OCI-LY1 (cell line): ENCODE measurements at regions not wholly inside any gene's neighbourhood (a gene's known extent, or its start where the extent isn't known, plus 50 kb on each side); places are given as distances from the start of the nearest gene placed in this dataset.

Experiments
- H2AFZ ChIP-seq: fragments of 200-600 bp; sonication (generic), shearing (Covaris generic); 2 replicates; pipeline ENCODE4 v1.6.0; 2014; ENCODE audit warnings: antibody characterized with exemption, mild to moderate bottlenecking, low read length
- H3F3A ChIP-seq: fragments of 200-600 bp; sonication (generic), shearing (Covaris generic); 2 replicates; pipeline ENCODE4 v1.6.0; 2014; ENCODE audit warnings: mild to moderate bottlenecking, antibody characterized with exemption, low read length, moderate library complexity; ENCODE audit not compliant: insufficient read depth
- H3K27ac ChIP-seq: fragments of 200-600 bp; sonication (generic); 2 replicates; pipeline ENCODE4 v1.5.1; 2014; ENCODE audit warnings: low read length, mixed run types, mild to moderate bottlenecking, low read depth; ENCODE audit not compliant: poor library complexity, severe bottlenecking
- H3K27me3 ChIP-seq: fragments of 200-600 bp; sonication (generic); 2 replicates; pipeline ENCODE4 v1.6.0; 2014; ENCODE audit warnings: antibody characterized with exemption, mild to moderate bottlenecking, low read length, moderate library complexity; ENCODE audit not compliant: insufficient read depth
- H3K36me3 ChIP-seq: fragments of 200-600 bp; sonication (generic); 2 replicates; pipeline ENCODE4 v1.6.1; 2014; ENCODE audit warnings: mild to moderate bottlenecking, antibody characterized with exemption, low read length, moderate library complexity, mixed read lengths; ENCODE audit not compliant: insufficient read depth
- H3K4me1 ChIP-seq: fragments of 200-600 bp; sonication (generic); 2 replicates; pipeline ENCODE4 v1.5.1; 2014; ENCODE audit warnings: mild to moderate bottlenecking, low read length, moderate library complexity; ENCODE audit not compliant: insufficient read depth, severe bottlenecking
- H3K4me2 ChIP-seq: fragments of 200-600 bp; sonication (generic), shearing (Covaris generic); 2 replicates; pipeline ENCODE4 v1.6.1; 2014; ENCODE audit warnings: low read length
- H3K4me3 ChIP-seq: fragments of 200-600 bp; sonication (generic); 2 replicates; pipeline ENCODE4 v1.5.1; 2014; ENCODE audit warnings: low read length, low read depth, mild to moderate bottlenecking, mixed read lengths; ENCODE audit not compliant: poor library complexity, severe bottlenecking
- H3K79me2 ChIP-seq: fragments of 200-600 bp; shearing (Covaris generic); 2 replicates; pipeline ENCODE4 v1.6.1; 2016; ENCODE audit warnings: mixed run types, low read length, mixed read lengths; ENCODE audit not compliant: insufficient read depth
- H3K9ac ChIP-seq: fragments of 200-600 bp; sonication (generic), shearing (Covaris generic); 2 replicates; pipeline ENCODE4 v1.6.1; 2014; ENCODE audit warnings: mild to moderate bottlenecking, low read length, mixed read lengths
- H3K9me2 ChIP-seq: fragments of 200-600 bp; sonication (generic), shearing (Covaris generic); 2 replicates; pipeline ENCODE4 v1.6.1; 2014; ENCODE audit warnings: low read depth, mild to moderate bottlenecking, low read length, mixed read lengths
- H3K9me3 ChIP-seq: fragments of 200-600 bp; shearing (Covaris generic); 2 replicates; pipeline ENCODE4 v1.6.1; 2014; ENCODE audit warnings: low read length, mixed read lengths
- H4K20me1 ChIP-seq: fragments of 200-600 bp; sonication (generic), shearing (Covaris generic); 2 replicates; pipeline ENCODE4 v1.6.0; 2016; ENCODE audit warnings: mild to moderate bottlenecking, low read length; ENCODE audit not compliant: insufficient read depth
- CTCF ChIP-seq: fragments of 200-600 bp; sonication (generic), shearing (Covaris generic); IDR thresholded peaks from 2 replicates; pipeline ENCODE4 v1.5.1; 2017; ENCODE audit warnings: mild to moderate bottlenecking, antibody characterized with exemption, low read length, moderate library complexity, mixed read lengths
- EZH2 ChIP-seq: fragments of 200-600 bp; sonication (generic), shearing (Covaris generic); IDR thresholded peaks from 2 replicates; pipeline ENCODE4 v1.8.0; 2017; ENCODE audit warnings: borderline replicate concordance, mixed run types, mild to moderate bottlenecking, antibody characterized with exemption, low read length, moderate library complexity, mixed read lengths

- Histone ChIP-seq H3K27me3 (no peaks in the 10 kb centered on the region), H2AFZ (no peak overlapping the region), H3K79me2 (no peaks in the 10 kb centered on the region), H3F3A (no peaks in the 10 kb centered on the region), H3K4me3 (no peak overlapping the region), H3K9me2 (no peaks in the 10 kb centered on the region), H4K20me1 (no peaks in the 10 kb centered on the region), H3K9me3 (no peaks in the 10 kb centered on the region), H3K4me2 (no peak overlapping the region), H3K36me3 (no peaks in the 10 kb centered on the region), H3K9ac (0 out of 2 replicates have a peak overlapping the region, but pooled peaks have one; percentile 5), H3K27ac (peak overlapping the region; percentile 54), H3K4me1 (peaks cover 63% of the 10 kb centered on the region)
- no peak for TF ChIP-seq EZH2
- no peak for TF ChIP-seq CTCF
These were observed 94.6 kb upstream of the RFC3 start for GRCh38 chr13:33723365-33723764.

DNA sequence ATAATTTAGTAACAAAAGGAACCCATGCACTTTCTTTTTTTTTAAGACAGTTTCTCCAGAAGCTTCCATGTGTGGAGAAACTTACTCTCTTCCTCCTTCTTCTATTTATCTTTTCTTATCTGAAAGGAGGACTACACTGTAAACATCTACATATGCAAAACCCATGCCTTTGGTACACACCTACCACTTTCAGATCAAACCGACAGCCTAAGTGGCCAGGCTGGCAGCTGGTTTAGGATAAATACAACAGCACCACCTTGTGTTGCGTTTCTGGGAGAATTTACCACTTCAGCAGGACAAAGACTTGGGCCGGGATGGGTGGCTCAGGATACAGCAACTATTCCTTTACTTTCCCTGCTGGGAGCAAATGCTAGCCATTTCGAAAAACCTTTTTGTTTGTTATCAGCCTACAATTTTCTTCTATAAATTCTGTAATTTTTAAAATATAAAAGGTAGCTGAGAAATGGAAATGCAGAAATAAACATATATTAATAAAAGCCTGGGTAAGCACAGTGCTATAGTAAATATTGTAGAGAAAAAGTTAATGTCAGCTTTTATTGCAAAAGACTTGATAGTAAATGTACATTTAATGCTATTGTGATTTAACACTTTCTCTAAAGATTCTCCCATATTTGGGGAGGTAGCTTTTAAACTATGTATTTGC lies 94.0 kb upstream of the RFC3 start:
- no peak for TF ChIP-seq EZH2
- TF ChIP-seq CTCF, result peak; percentile 55
- no peaks in the 10 kb centered on the region for H4K20me1 ChIP-seq
- H3K9me2 ChIP-seq, result no peaks in the 10 kb centered on the region
- H3K4me3 ChIP-seq, result no peak overlapping the region
- H3F3A ChIP-seq, result no peaks in the 10 kb centered on the region
- H3K4me2 ChIP-seq, result no peak overlapping the region
- peaks cover 68% of the 10 kb centered on the region for H3K4me1 ChIP-seq
- H3K27me3 ChIP-seq, result no peaks in the 10 kb centered on the region
- H3K27ac ChIP-seq, result peak overlapping the region; percentile 99
- no peaks in the 10 kb centered on the region for H3K9me3 ChIP-seq
- peak overlapping the region; percentile 34; the same call in 1 of the 2 replicates for H3K9ac ChIP-seq
- H2AFZ ChIP-seq, result no peak overlapping the region
- no peaks in the 10 kb centered on the region for H3K79me2 ChIP-seq
- no peaks in the 10 kb centered on the region for H3K36me3 ChIP-seq

DNA sequence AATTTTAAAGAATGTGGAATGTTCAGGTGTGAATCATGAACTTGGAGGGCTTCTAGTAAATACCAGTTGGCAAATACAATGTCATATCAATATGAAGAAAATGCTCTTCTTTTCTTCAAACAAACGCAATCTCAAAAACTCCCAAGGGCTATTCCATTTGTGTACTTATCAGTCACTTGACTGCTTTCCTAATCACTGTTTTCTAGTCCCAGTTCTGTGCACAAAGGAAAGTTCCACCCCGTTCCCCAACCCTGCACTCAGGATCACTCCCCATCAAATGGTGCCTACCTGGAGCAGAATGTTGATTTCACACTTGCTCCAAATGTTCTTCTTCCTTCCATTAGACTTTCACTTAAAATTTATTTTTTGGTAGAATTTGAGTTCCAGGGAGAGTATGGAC lies 92.6 kb upstream of the RFC3 start:
- Histone ChIP-seq H3K4me2 (no peak overlapping the region), H3K9me3 (no peaks in the 10 kb centered on the region), H3K4me1 (peaks cover 82% of the 10 kb centered on the region), H3K27me3 (no peaks in the 10 kb centered on the region), H2AFZ (no peak overlapping the region), H3K9ac (no peak overlapping the region), H3K36me3 (no peaks in the 10 kb centered on the region), H3K4me3 (no peak overlapping the region), H3K9me2 (no peaks in the 10 kb centered on the region), H3K27ac (peak overlapping the region; percentile 99), H3K79me2 (no peaks in the 10 kb centered on the region), H4K20me1 (no peaks in the 10 kb centered on the region), H3F3A (no peaks in the 10 kb centered on the region)
- TF ChIP-seq CTCF, result no peak
- no peak for TF ChIP-seq EZH2
